NT2/D1 (cell line): ENCODE measurements at regions not wholly inside any gene's neighbourhood (a gene's known extent, or its start where the extent isn't known, plus 50 kb on each side); places are given as distances from the start of the nearest gene placed in this dataset.

Source experiments
- SUZ12 ChIP-seq: IDR thresholded peaks from 2 replicates; pipeline ENCODE4 v1.6.1; 2011; ENCODE audit not compliant: insufficient read length, insufficient read depth; ENCODE audit errors: extremely low read depth
- YY1 ChIP-seq: IDR thresholded peaks from 2 replicates; pipeline ENCODE4 v1.6.1; 2011; ENCODE audit not compliant: insufficient read length, insufficient read depth

DNA sequence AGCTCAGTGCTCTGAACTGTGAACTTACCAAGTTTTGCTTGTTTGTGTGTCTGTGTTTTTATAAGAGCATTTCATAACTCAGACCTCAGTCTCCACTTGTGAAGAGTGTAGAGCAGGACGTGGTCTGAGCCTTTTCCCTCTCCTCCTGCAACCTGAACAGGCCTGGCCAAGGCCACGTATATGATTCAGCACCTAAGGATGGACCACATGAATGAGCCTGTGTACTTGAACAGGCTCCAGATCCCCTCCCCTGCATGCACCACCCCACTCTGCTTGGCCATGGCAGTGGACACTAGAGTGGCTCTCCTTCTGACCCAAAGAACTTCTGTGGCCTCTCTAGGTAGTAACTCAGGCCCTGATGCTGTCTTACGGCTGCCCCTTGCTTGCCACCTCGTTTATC lies 125.9 kb upstream of the FSTL4 start:
- TF ChIP-seq YY1 (no peak), SUZ12 (no peak)
